ENCODE measurements at regions not wholly inside any gene's neighbourhood (a gene's known extent, or its start where the extent isn't known, plus 50 kb on each side); places are given as distances from the start of the nearest gene placed in this dataset.

DNA sequence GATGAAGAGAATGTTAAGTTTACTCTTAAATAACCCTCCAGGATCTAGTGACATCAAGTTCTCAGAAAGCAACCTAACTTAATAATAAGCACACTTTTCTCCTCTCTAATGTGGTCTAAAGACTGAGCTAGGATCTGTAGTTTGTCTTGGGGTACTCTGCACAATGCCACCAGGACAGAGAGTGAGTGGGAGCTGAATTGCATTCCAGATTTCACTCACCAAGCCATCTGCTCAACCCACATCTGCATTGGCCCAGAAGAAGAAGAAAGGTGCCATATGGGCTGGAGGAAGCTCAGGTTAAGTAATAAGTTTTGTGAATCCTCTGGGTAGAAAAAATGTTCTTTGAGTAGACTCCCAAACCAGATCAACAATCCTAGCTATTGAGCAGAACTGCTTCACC is 384.6 kb downstream of the PPP3CA start:
- TF ChIP-seq EZH2 (IDR thresholded peaks at IDR 0.05; ENCODE audit: borderline replicate concordance, low read depth, low read length, severe bottlenecking), result no peak
- TF ChIP-seq, protein P1, sequence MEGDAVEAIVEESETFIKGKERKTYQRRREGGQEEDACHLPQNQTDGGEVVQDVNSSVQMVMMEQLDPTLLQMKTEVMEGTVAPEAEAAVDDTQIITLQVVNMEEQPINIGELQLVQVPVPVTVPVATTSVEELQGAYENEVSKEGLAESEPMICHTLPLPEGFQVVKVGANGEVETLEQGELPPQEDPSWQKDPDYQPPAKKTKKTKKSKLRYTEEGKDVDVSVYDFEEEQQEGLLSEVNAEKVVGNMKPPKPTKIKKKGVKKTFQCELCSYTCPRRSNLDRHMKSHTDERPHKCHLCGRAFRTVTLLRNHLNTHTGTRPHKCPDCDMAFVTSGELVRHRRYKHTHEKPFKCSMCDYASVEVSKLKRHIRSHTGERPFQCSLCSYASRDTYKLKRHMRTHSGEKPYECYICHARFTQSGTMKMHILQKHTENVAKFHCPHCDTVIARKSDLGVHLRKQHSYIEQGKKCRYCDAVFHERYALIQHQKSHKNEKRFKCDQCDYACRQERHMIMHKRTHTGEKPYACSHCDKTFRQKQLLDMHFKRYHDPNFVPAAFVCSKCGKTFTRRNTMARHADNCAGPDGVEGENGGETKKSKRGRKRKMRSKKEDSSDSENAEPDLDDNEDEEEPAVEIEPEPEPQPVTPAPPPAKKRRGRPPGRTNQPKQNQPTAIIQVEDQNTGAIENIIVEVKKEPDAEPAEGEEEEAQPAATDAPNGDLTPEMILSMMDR (IDR thresholded peaks at IDR 0.05; ENCODE audit: borderline replicate concordance, extremely low read depth, low read length, poor library complexity, severe bottlenecking), result no peak
- no peak overlapping the region for H3K4me2 ChIP-seq (ENCODE audit: insufficient read depth, low read length)
- no peaks in the 10 kb centered on the region for H3K79me2 ChIP-seq (ENCODE audit: insufficient read depth, low read length)
- ATAC-seq (ENCODE audit: insufficient read depth, low read depth) (no peak), DNase-seq (no peak)
- H4K20me1 ChIP-seq (ENCODE audit: insufficient read depth, low read length), result no peaks in the 10 kb centered on the region
- no peaks in the 10 kb centered on the region for H3K9me3 ChIP-seq (ENCODE audit: insufficient read depth, low read length, severe bottlenecking)
- no peak overlapping the region for H3K27ac ChIP-seq (ENCODE audit: low read length)
- H2AFZ ChIP-seq (ENCODE audit: low read depth, low read length), result no peak overlapping the region
- no peak overlapping the region for H3K9ac ChIP-seq (ENCODE audit: low read depth, low read length)
- no peaks in the 10 kb centered on the region for H3K27me3 ChIP-seq (ENCODE audit: insufficient read depth, low read length, poor library complexity)
- no peak overlapping the region for H3K4me3 ChIP-seq (ENCODE audit: low read depth in 1 of 2, low read length in 2 of 2)
- H3K36me3 ChIP-seq (ENCODE audit: insufficient read depth, low read length), result no peaks in the 10 kb centered on the region
- H3K4me1 ChIP-seq (ENCODE audit: insufficient read depth, low read length), result no peaks in the 10 kb centered on the region

DNA sequence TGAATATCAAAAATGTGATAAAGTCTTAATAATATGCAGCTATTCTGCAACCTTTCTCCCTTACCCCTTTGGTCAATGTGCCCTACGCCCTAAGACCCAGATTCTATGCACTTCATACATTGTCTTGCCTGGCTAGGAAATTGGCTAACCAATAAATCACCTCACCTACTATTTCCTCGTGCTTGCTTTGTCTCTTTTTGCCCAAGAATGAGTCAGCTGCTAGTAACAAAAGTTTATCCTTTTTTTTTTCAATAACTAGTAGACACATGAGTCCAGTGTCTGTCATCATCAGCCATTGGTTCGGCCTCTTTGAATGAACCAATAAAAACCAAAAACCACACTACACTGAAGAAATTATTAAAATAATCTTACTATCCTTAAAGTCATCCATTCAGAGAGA is 387.1 kb downstream of the PPP3CA start:
- no peaks in the 10 kb centered on the region for H3K36me3 ChIP-seq (ENCODE audit: insufficient read depth, low read length)
- no peak overlapping the region for H3K27ac ChIP-seq (ENCODE audit: low read length)
- H3K79me2 ChIP-seq (ENCODE audit: insufficient read depth, low read length), result no peaks in the 10 kb centered on the region
- no peak for ATAC-seq (ENCODE audit: insufficient read depth, low read depth)
- H4K20me1 ChIP-seq (ENCODE audit: insufficient read depth, low read length), result no peaks in the 10 kb centered on the region
- no peaks in the 10 kb centered on the region for H3K27me3 ChIP-seq (ENCODE audit: insufficient read depth, low read length, poor library complexity)
- H3K4me2 ChIP-seq (ENCODE audit: insufficient read depth, low read length), result no peak overlapping the region
- no peak overlapping the region for H3K9ac ChIP-seq (ENCODE audit: low read depth, low read length)
- TF ChIP-seq, protein P1 (IDR thresholded peaks at IDR 0.05; ENCODE audit: borderline replicate concordance, extremely low read depth, low read length, poor library complexity, severe bottlenecking), result no peak
- TF ChIP-seq EZH2 (IDR thresholded peaks at IDR 0.05; ENCODE audit: borderline replicate concordance, low read depth, low read length, severe bottlenecking), result no peak
- H3K4me1 ChIP-seq (ENCODE audit: insufficient read depth, low read length), result no peaks in the 10 kb centered on the region
- no peak overlapping the region for H2AFZ ChIP-seq (ENCODE audit: low read depth, low read length)
- H3K4me3 ChIP-seq (ENCODE audit: low read depth in 1 of 2, low read length in 2 of 2), result no peak overlapping the region
- no peak for DNase-seq
- no peaks in the 10 kb centered on the region for H3K9me3 ChIP-seq (ENCODE audit: insufficient read depth, low read length, severe bottlenecking)

DNA sequence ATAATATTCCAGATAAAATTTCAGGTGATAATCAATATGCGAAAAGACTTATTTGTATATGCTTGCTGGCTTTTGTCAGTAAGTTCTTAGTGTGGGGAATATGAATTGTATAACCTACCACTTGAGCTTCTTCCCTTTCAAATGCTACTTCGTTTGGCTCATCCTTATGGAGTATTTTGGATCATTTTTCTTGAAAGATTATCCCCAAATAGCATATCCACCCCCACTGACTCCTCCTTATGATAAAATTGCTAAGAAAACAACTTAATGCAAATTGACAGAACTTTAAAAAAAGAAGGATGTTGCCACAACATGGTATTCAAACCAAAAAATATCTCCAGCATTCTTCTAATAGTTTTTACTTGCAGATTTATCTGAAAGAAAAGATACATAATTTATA is 393.3 kb downstream of the PPP3CA start:
- Histone ChIP-seq H3K9ac (ENCODE audit: low read depth, low read length) (no peak overlapping the region), H3K4me1 (ENCODE audit: insufficient read depth, low read length) (no peaks in the 10 kb centered on the region), H3K79me2 (ENCODE audit: insufficient read depth, low read length) (no peaks in the 10 kb centered on the region), H3K36me3 (ENCODE audit: insufficient read depth, low read length) (no peaks in the 10 kb centered on the region), H3K4me2 (ENCODE audit: insufficient read depth, low read length) (no peak overlapping the region), H2AFZ (ENCODE audit: low read depth, low read length) (no peak overlapping the region), H3K4me3 (ENCODE audit: low read depth in 1 of 2, low read length in 2 of 2) (no peak overlapping the region), H3K9me3 (ENCODE audit: insufficient read depth, low read length, severe bottlenecking) (no peaks in the 10 kb centered on the region), H4K20me1 (ENCODE audit: insufficient read depth, low read length) (no peaks in the 10 kb centered on the region), H3K27me3 (ENCODE audit: insufficient read depth, low read length, poor library complexity) (no peaks in the 10 kb centered on the region), H3K27ac (ENCODE audit: low read length) (no peak overlapping the region)
- ATAC-seq (ENCODE audit: insufficient read depth, low read depth) (no peak), DNase-seq (no peak)
- no peak for TF ChIP-seq EZH2 (IDR thresholded peaks at IDR 0.05; ENCODE audit: borderline replicate concordance, low read depth, low read length, severe bottlenecking)
- TF ChIP-seq, protein P1 (IDR thresholded peaks at IDR 0.05; ENCODE audit: borderline replicate concordance, extremely low read depth, low read length, poor library complexity, severe bottlenecking), result no peak

DNA sequence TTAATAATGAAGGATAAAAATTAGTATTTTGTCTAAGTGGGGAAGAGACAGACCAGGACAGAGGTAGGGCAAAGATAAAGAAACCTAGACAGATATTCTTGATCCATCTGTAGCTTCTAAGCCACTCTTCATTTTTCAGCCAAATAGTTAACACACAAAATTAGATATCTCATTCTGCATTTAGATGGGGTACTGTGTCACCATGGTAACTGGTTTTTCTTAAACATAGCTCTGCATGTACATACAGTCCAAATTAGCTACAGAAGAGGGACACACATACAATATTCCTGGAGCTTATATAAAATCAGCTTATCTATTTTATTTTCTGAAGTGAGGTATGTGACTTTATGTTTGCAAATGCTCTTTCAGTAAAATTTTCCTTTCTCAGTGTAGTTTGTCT is 393.7 kb downstream of the PPP3CA start:
- no peaks in the 10 kb centered on the region for H3K79me2 ChIP-seq (ENCODE audit: insufficient read depth, low read length)
- DNase-seq, result no peak
- no peak overlapping the region for H3K4me2 ChIP-seq (ENCODE audit: insufficient read depth, low read length)
- H3K27ac ChIP-seq (ENCODE audit: low read length), result no peak overlapping the region
- no peak overlapping the region for H3K4me3 ChIP-seq (ENCODE audit: low read depth in 1 of 2, low read length in 2 of 2)
- H3K4me1 ChIP-seq (ENCODE audit: insufficient read depth, low read length), result no peaks in the 10 kb centered on the region
- H3K9me3 ChIP-seq (ENCODE audit: insufficient read depth, low read length, severe bottlenecking), result no peaks in the 10 kb centered on the region
- H4K20me1 ChIP-seq (ENCODE audit: insufficient read depth, low read length), result no peaks in the 10 kb centered on the region
- TF ChIP-seq, protein P1 (IDR thresholded peaks at IDR 0.05; ENCODE audit: borderline replicate concordance, extremely low read depth, low read length, poor library complexity, severe bottlenecking), result no peak
- no peak for TF ChIP-seq EZH2 (IDR thresholded peaks at IDR 0.05; ENCODE audit: borderline replicate concordance, low read depth, low read length, severe bottlenecking)
- no peaks in the 10 kb centered on the region for H3K27me3 ChIP-seq (ENCODE audit: insufficient read depth, low read length, poor library complexity)
- no peak overlapping the region for H3K9ac ChIP-seq (ENCODE audit: low read depth, low read length)
- H2AFZ ChIP-seq (ENCODE audit: low read depth, low read length), result no peak overlapping the region
- no peak for ATAC-seq (ENCODE audit: insufficient read depth, low read depth)
- H3K36me3 ChIP-seq (ENCODE audit: insufficient read depth, low read length), result no peaks in the 10 kb centered on the region
